GM18511 (cell line): ENCODE measurements at regions not wholly inside any gene's neighbourhood (a gene's known extent, or its start where the extent isn't known, plus 50 kb on each side); places are given as distances from the start of the nearest gene placed in this dataset.

ENCODE experiments used
- ATAC-seq: cut with Tn5 transposase; IDR thresholded peaks from one replicate; pipeline ENCODE4 v1.9.1; 2021; ENCODE audit warnings: mild to moderate bottlenecking, moderate library complexity; ENCODE audit not compliant: unreplicated experiment

- no peak for ATAC-seq
Measured at GRCh38 chr22:22392131-22392530, 116.4 kb downstream of the ZNF280B start.

DNA sequence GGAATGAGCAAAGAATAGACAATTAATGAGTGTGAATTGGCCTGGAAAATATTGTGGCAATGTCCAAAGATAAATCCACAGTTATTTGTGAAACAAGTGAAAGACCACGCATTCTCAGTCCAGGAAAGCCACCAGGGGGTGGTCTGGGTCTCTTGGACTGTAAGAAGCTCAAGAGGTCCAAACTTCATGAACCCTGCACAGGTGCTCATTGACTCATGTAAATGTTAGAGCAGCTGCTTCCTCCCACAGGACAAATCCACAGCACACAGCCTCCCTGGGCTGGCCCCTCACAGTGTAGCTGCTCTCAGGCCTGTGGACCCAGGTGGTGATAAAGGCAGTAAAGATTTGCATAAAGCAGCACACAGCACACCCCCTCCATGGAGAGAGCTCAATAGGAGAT lies 114.0 kb downstream of the ZNF280B start:
- ATAC-seq, result no peak

GRCh38 chr22:22395245-22395644 lies 113.3 kb downstream of the ZNF280B start:
- no peak for ATAC-seq

GRCh38 chr22:22396741-22397291 lies 111.7 kb downstream of the ZNF280B start:
- no peak for ATAC-seq

GRCh38 chr22:22397292-22397870 lies 111.2 kb downstream of the ZNF280B start:
- ATAC-seq, result no peak

DNA sequence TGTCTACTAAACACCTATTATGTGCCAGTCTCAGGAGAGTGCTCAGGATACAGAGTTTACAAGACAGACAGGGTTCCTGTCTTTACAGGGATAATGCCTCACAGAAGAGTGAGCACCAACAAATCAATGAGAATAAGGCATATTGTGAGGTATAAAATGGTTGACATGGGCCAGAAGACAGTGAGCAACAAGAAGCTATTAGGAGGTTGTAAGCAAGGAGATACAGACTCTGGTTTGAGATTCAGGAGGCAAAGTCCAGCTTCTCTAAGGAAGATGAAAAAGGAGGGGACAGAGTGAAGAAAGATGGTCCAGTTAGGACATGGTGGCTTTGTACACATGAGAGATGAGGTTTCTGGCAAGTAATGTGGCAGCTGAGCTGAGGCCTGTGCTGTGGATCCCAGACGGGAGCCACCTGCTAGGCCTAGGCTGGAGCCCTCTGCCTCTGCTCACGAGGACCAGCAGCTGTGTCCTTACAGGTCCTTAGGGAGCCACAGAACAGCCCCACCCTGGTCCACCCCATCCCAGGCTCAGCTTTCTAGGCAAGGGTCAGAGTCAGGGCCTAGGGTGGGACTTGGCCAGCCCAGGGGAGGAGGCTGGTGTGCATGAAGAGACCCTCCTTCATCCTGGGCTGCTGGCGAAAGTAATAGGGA lies 110.5 kb downstream of the ZNF280B start:
- no peak for ATAC-seq

- ATAC-seq, result no peak
Measured at GRCh38 chr22:22398530-22399327, 109.8 kb downstream of the ZNF280B start.

- ATAC-seq, result no peak
Measured at GRCh38 chr22:22400099-22400498, 108.4 kb downstream of the ZNF280B start.

DNA sequence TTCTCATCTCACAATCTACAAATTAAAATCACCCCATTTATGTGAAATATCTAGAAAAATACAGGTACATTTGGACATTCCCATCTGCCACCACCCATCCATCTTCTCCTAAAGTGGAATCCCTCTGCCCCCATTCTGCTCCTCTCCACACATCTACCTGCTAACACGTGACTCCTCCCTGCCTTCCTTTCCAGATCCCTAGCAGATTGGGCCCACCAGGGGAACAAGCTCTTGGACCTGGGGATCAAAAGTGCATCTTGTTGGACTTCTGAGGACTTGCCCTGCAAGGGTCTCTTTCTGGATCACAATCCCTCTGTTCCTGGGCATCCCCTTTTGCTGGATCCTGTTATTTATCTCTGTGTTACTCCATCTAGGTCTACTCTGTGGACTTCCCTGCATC lies 107.6 kb downstream of the ZNF280B start:
- ATAC-seq, result no peak

DNA sequence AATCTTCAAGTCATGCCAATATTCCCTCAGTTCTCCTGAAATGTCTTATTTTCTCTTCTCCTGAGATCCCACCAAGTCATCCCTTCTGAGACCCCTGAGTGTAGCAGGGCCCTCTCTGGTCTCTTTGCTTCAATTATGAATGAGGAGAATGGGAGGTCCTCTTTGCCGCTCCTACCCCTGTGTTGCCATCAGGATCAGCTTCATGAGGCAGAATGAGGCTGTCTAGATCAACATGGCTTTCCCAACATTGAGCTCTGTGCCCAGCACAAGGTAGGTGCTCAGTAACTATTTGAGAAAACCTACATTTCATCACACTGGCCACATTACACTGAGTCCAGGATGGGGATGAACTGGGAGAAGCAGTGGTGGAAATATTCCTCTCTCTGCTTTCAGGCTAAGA lies 107.2 kb downstream of the ZNF280B start:
- ATAC-seq, result no peak

GRCh38 chr22:22403306-22403705 lies 105.2 kb downstream of the ZNF280B start:
- no peak for ATAC-seq

DNA sequence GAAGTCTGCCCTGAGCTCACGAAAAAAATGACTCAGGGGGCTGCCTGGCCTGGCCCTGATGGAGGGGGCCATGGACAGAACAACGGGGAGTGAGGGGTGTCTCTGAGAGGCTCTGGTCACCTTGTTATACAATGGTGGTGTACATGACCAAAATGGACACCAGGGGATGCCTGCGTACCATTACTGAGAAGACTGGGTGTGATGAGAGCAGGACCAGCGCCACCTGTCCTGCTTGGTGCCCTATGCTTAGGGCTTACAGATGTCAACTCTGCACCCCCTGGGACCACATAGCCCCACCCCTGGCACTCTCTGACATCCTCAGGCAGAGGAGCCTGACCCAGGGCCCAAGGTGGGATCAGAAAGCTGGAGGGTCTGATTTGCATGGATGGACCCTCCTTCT lies 104.8 kb downstream of the ZNF280B start:
- no peak for ATAC-seq

- no peak for ATAC-seq
Measured at GRCh38 chr22:22404598-22405284, 103.8 kb downstream of the ZNF280B start.

DNA sequence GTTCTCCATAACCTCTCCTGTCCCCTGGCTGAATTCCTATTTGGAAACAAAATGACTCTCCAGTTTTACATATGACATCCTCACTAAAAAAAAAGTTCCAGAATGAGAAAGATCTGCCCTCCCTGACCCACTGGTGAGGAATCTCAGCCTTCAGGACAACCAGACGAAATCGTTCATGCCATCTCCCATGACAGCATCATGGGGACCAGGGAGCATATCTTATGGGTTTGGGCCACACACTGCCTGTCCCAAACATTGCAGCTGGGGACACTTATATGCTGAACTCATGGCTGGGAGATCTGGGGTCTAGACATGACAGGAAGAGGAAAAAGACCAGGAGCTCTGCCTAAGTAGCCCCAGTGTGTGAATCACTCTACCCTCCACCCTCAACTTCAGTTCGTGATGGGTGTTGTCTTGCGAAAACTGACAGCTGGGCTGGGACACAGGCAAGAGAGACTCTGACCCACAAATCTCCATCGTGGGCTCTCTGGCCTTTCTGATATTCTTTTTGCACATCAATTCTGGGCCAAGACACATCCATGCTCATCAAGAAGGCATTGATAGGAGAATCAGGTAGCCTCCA lies 102.0 kb downstream of the ZNF280B start:
- ATAC-seq, result no peak

- no peak for ATAC-seq
Measured at GRCh38 chr22:22407061-22407460, 101.5 kb downstream of the ZNF280B start.

- ATAC-seq, result no peak
Measured at GRCh38 chr22:22408269-22408668, 100.3 kb downstream of the ZNF280B start.

DNA sequence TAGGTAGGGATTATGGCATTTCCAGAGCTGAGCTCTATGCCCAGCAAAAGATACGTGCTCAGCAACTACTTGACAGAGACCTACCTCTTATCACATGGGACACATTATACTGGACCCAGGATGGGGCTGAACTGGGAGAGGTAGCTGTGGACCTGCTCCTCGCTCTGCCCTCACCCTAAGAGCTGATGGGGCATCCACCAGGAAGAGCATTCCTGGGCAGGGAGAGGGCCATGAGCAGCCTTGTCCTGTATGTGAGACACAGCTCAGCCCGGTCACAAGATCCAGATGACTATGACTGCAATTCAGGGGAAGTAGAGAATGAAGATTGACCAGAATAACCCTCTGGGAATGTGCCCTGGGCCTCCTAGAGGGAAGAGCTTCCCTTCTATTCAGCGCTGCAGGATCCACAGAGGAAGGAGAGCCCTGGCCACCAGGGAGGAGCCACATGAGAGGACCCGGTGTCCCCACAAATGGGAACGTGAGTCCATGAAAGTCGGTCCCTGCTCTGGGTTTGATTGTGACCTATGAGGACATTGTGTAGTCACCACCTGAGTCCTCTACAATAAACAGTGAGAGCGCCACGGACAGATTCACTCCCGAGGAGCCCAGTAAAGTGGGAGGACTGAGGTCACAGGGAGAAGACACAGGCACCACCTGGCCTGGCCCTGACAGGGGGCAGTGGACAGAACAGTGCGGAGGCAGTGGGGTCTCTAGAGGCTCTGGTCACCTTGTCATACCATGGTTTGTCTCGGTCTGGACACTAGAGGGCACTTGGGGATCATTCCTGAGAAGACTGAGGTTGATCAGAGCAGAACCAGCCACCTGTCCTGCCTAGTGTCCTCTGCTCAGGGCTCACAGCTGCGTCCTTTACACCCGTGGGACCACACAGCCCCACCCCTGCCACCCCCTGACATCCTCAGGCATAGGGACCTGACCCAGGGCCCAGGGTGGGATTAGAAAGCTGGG lies 99.5 kb downstream of the ZNF280B start:
- ATAC-seq, result no peak

DNA sequence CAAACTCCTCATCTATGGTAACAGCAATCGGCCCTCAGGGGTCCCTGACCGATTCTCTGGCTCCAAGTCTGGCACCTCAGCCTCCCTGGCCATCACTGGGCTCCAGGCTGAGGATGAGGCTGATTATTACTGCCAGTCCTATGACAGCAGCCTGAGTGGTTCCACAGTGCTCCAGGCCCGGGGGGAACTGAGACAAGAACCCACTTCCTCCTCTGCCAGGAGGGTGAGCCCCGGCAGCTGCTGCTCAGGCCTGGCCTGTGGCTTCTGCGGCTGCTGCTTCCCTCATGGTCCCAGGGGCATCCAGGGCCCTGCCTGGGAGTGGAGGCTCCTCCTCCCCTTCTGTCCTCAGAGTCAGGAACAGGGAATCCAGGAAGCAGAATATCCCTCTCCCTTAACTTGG lies 98.4 kb downstream of the ZNF280B start:
- ATAC-seq, result no peak

GRCh38 chr22:22410677-22411076 lies 97.9 kb downstream of the ZNF280B start:
- ATAC-seq, result no peak

DNA sequence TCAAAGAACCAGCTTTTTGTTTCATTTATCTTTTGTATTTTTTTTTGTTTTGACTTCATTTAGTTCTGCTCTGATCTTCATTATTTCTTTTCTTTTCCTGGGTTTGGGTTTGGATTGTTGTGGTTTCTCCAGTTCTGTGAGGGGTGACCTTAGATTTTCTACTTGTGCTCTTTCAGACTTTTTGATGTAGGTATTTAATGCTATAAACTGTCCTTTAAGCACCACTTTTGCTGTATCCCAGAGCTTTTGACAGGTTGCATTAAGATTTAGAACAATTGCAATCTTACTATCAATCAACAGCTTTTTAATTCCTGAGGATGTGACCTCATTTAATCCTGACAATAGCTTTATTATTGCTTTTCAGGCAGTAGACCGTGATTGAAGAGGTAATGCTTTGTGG lies 94.3 kb downstream of the ZNF280B start:
- ATAC-seq, result no peak
